HCT116 (cell line): ENCODE measurements at regions not wholly inside any gene's neighbourhood (a gene's known extent, or its start where the extent isn't known, plus 50 kb on each side); places are given as distances from the start of the nearest gene placed in this dataset.

Source experiments
- ATAC-seq: fragments of 200-7000 bp; cut with Tn5 transposase; 2 replicates; pipeline ENCODE4 v1.9.1; 2020; ENCODE audit warnings: mild to moderate bottlenecking, moderate library complexity
- BruUV-seq: library from RNA; stranded (reverse); fragments of 400-500 nt; replicated peaks from 2 replicates; lab custom pipeline; 2021; lab: Mats Ljungman, UMichigan
- CTCF ChIA-PET: fragments of 300-600 bp; sonication (Branson Sonifier 250); formaldehyde crosslinking; loops from one replicate; lab custom pipeline; 2021; ENCODE audit warnings: antibody characterized with exemption; lab: Charles Lee
- POLR2A ChIA-PET: fragments of 300-600, 350-600 bp; sonication (Branson Sonifier 250); formaldehyde crosslinking; loops from one replicate; lab custom pipeline; 2021; ENCODE audit warnings: antibody characterized with exemption; lab: Charles Lee
- RAD21 ChIA-PET, 2 experiments: fragments of 300-600 bp; sonication (Branson Sonifier 250); formaldehyde crosslinking; loops; one replicate each; lab custom pipeline; 2023; ENCODE audit warnings: low total read pairs in 2 of 2; ENCODE audit not compliant: uncharacterized antibody in 2 of 2, unreplicated experiment in 2 of 2, low non-redundant PET in 1 of 2; lab: Charles Lee
- DNase-seq: peaks from one replicate; pipeline ENCODE4 v3.0.0-alpha.2; 2010; ENCODE audit warnings: low read depth, low spot score
- H2AFZ ChIP-seq: fragments of 200-600 bp; shearing (Covaris generic), sonication (generic); 2 replicates; pipeline ENCODE4 v1.6.1; 2017; ENCODE audit warnings: low read depth, mixed run types, mixed read lengths, antibody characterized with exemption, low read length; ENCODE audit not compliant: poor library complexity, severe bottlenecking
- H3K27ac ChIP-seq: 2 replicates; pipeline ENCODE4 v1.5.1; 2012; ENCODE audit warnings: low read depth, low read length
- H3K27me3 ChIP-seq: fragments of 200-600 bp; sonication (generic); 2 replicates; pipeline ENCODE4 v1.6.1; 2016; ENCODE audit warnings: mixed run types, low read length, mixed read lengths; ENCODE audit not compliant: insufficient read depth
- H3K36me3 ChIP-seq, 2 experiments: fragments of 200-500 bp in 1 of 2; fragments of 200-600 bp in 1 of 2; sonication (Bioruptor generic) in 1 of 2; sonication (generic) in 1 of 2; 2 replicates each; pipeline versions ENCODE4 v1.5.1 to v1.6.1; 2014 to 2016; ENCODE audit warnings: low read length in 2 of 2, inconsistent platforms in 1 of 2, mixed read lengths in 1 of 2, mixed run types in 1 of 2; ENCODE audit not compliant: insufficient read depth in 2 of 2, control insufficient read depth in 1 of 2
- H3K4me1 ChIP-seq, 2 experiments: fragments of 200-600 bp in 1 of 2; sonication (generic) in 1 of 2; 2 replicates each; pipeline versions ENCODE4 v1.5.1 to v1.6.1; 2012 to 2017; ENCODE audit warnings: low read length in 2 of 2, inconsistent platforms in 1 of 2, mild to moderate bottlenecking in 1 of 2, mixed read lengths in 1 of 2, mixed run types in 1 of 2, moderate library complexity in 1 of 2; ENCODE audit not compliant: insufficient read depth in 2 of 2, control insufficient read depth in 1 of 2
- H3K4me2 ChIP-seq: fragments of 200-600 bp; sonication (generic); 2 replicates; pipeline ENCODE4 v1.6.1; 2017; ENCODE audit warnings: mixed run types, low read length, mixed read lengths
- H3K4me3 ChIP-seq, 2 experiments: fragments of 200-600 bp in 1 of 2; sonication (generic) in 1 of 2; replicated peaks in 1 of 2; 2 replicates each; pipeline ENCODE4 v1.5.1; 2011 to 2016; ENCODE audit warnings: low read length in 2 of 2, control low read depth in 1 of 2, low read depth in 1 of 2, mild to moderate bottlenecking in 1 of 2, mixed read lengths in 1 of 2, mixed run types in 1 of 2
- H3K79me2 ChIP-seq: fragments of 200-600 bp; sonication (generic); 2 replicates; pipeline ENCODE4 v1.6.1; 2017; ENCODE audit warnings: mild to moderate bottlenecking, mixed run types, low read length, moderate library complexity, mixed read lengths; ENCODE audit not compliant: insufficient read depth
- H3K9ac ChIP-seq: fragments of 200-600 bp; sonication (generic); 2 replicates; pipeline ENCODE4 v1.6.1; 2016; ENCODE audit warnings: low read length, mixed read lengths
- H3K9me2 ChIP-seq: fragments of 200-600 bp; sonication (generic), shearing (Covaris generic); 2 replicates; pipeline ENCODE4 v1.6.1; 2017; ENCODE audit warnings: mixed run types, mild to moderate bottlenecking, moderate library complexity; ENCODE audit not compliant: insufficient read depth
- H3K9me3 ChIP-seq, 2 experiments: fragments of 200-500 bp in 1 of 2; fragments of 200-600 bp in 1 of 2; sonication (Bioruptor generic) in 1 of 2; sonication (generic) in 1 of 2; 2 replicates each; pipeline ENCODE4 v1.6.1; 2014 to 2017; ENCODE audit warnings: low read length in 2 of 2, mixed read lengths in 2 of 2, inconsistent platforms in 1 of 2, low read depth in 1 of 2, mild to moderate bottlenecking in 1 of 2, mixed run types in 1 of 2, moderate library complexity in 1 of 2; ENCODE audit not compliant: control insufficient read depth in 1 of 2, insufficient read depth in 1 of 2
- H4K20me1 ChIP-seq: fragments of 200-600 bp; sonication (generic), shearing (Covaris generic); 2 replicates; pipeline ENCODE4 v1.6.1; 2017; ENCODE audit warnings: mixed run types, mild to moderate bottlenecking, moderate library complexity; ENCODE audit not compliant: insufficient read depth
- CBX3 ChIP-seq: IDR thresholded peaks from 2 replicates; pipeline ENCODE4 v1.6.1; 2012; ENCODE audit warnings: low read depth
- CTCF ChIP-seq, 3 experiments: fragments of 200-600 bp in 1 of 3; sonication (generic) in 1 of 3; IDR thresholded peaks in 2 of 3; conservative IDR thresholded peaks in 1 of 3; 2 replicates each; pipeline ENCODE4 v1.5.1; 2012 to 2017; ENCODE audit warnings: low read depth in 2 of 3, low read length in 2 of 3, antibody characterized with exemption in 1 of 3, borderline replicate concordance in 1 of 3, control low read depth in 1 of 3, mild to moderate bottlenecking in 1 of 3, mixed read lengths in 1 of 3, mixed run types in 1 of 3, moderate library complexity in 1 of 3; ENCODE audit not compliant: insufficient read depth in 1 of 3
- EZH2 ChIP-seq: fragments of 200-600 bp; sonication (generic); IDR thresholded peaks from 2 replicates; pipeline ENCODE4 v1.6.1; 2017; ENCODE audit warnings: antibody characterized with exemption, mixed run types
- SP1 ChIP-seq: IDR thresholded peaks from 2 replicates; pipeline ENCODE4 v1.6.1; 2012; ENCODE audit warnings: low read depth
- SRF ChIP-seq: IDR thresholded peaks from 2 replicates; pipeline ENCODE4 v1.6.1; 2012; ENCODE audit warnings: low read depth
- TCF7L2 ChIP-seq: IDR thresholded peaks from 2 replicates; pipeline ENCODE4 v1.7.0; 2011; ENCODE audit warnings: borderline replicate concordance, inconsistent platforms; ENCODE audit not compliant: insufficient read depth, insufficient read length; ENCODE audit errors: extremely low read depth
- YY1 ChIP-seq: IDR thresholded peaks from 2 replicates; pipeline ENCODE4 v1.6.1; 2011; ENCODE audit warnings: low read length, low read depth, moderate library complexity, mild to moderate bottlenecking; ENCODE audit not compliant: insufficient replicate concordance; ENCODE audit errors: extremely low read depth
- ZBTB33 ChIP-seq: IDR thresholded peaks from 2 replicates; pipeline ENCODE4 v1.6.1; 2011; ENCODE audit warnings: mild to moderate bottlenecking, low read length, moderate library complexity; ENCODE audit not compliant: insufficient replicate concordance; ENCODE audit errors: extremely low read depth
- intact Hi-C: fragments of 100-400 bp; cut with micrococcal nuclease; formaldehyde crosslinking; loops from 2 replicates; pipeline ENCODE4 v1.10.0; 2022

GRCh38 chr9:135385793-135386192 lies 93.8 kb upstream of the PPP1R26 start:
- BruUV-seq = no TSS peak

GRCh38 chr9:135387976-135388375 lies 91.6 kb upstream of the PPP1R26 start:
- no peak overlapping the region for H3K4me2 ChIP-seq
- no peaks in the 10 kb centered on the region for H3K79me2 ChIP-seq
- H3K9me3 ChIP-seq = no peaks in the 10 kb centered on the region
- DNase-seq (no peak), ATAC-seq (no peak)
- no peaks in the 10 kb centered on the region for H4K20me1 ChIP-seq
- no peaks in the 10 kb centered on the region for H3K4me1 ChIP-seq
- no peaks in the 10 kb centered on the region for H3K9me2 ChIP-seq
- no peak overlapping the region for H3K27ac ChIP-seq
- ChIA-PET POLR2A (interaction anchor here (0.7 kb wide), 1 partner anchor 12 kb away, joined by 3 read pairs; no protein-coding TSS in a partner anchor), RAD21 (no interaction called here), CTCF (no interaction called here)
- H3K4me3 ChIP-seq = no peak overlapping the region
- no peak overlapping the region for H3K9ac ChIP-seq
- no peak overlapping the region for H2AFZ ChIP-seq
- no TSS peak for BruUV-seq
- H3K27me3 ChIP-seq = no peaks in the 10 kb centered on the region
- H3K36me3 ChIP-seq = no peaks in the 10 kb centered on the region
- TF ChIP-seq CBX3 (no peak), SRF (no peak), CTCF (IDR thresholded peaks at IDR 0.05 in 2 of 3, conservative IDR thresholded peaks at IDR 0.05 in 1 of 3; ENCODE audit: borderline replicate concordance in 1 of 3, insufficient read depth in 1 of 3, low read depth in 2 of 3, low read length in 2 of 3) (no peak), EZH2 (no peak), TCF7L2 (no peak)
- intact Hi-C loops = no loop called here

More at GRCh38 chr9:135385793-135386192, 93.8 kb upstream of the PPP1R26 start:
- H3K4me2 ChIP-seq = no peak overlapping the region
- CTCF ChIA-PET = no interaction called here
- no peaks in the 10 kb centered on the region for H3K9me2 ChIP-seq
- H3K27ac ChIP-seq = no peak overlapping the region
- TF ChIP-seq SP1 = no peak
- TF ChIP-seq YY1 = no peak
- no peak for TF ChIP-seq ZBTB33
- intact Hi-C loops = no loop called here
- no peaks in the 10 kb centered on the region for H4K20me1 ChIP-seq
- no peaks in the 10 kb centered on the region for H3K36me3 ChIP-seq
- no peak overlapping the region for H2AFZ ChIP-seq
- no peaks in the 10 kb centered on the region for H3K79me2 ChIP-seq
- no peak for ATAC-seq
- no peaks in the 10 kb centered on the region for H3K4me1 ChIP-seq
- no peaks in the 10 kb centered on the region for H3K9me3 ChIP-seq
- no peak overlapping the region for H3K4me3 ChIP-seq
- no peaks in the 10 kb centered on the region for H3K27me3 ChIP-seq
- no peak overlapping the region for H3K9ac ChIP-seq
- POLR2A ChIA-PET = no interaction called here
- no peak for DNase-seq
- RAD21 ChIA-PET = no interaction called here
